GM21381 (cell line): ENCODE measurements at regions not wholly inside any gene's neighbourhood (a gene's known extent, or its start where the extent isn't known, plus 50 kb on each side); places are given as distances from the start of the nearest gene placed in this dataset.
A peak's percentile ranks its signal among the peaks of the same experiment; 100 is the strongest.

Source experiments
- ATAC-seq: cut with Tn5 transposase; IDR thresholded peaks from one replicate; pipeline ENCODE4 v1.9.1; 2021; ENCODE audit warnings: mild to moderate bottlenecking, moderate library complexity; ENCODE audit not compliant: unreplicated experiment

DNA sequence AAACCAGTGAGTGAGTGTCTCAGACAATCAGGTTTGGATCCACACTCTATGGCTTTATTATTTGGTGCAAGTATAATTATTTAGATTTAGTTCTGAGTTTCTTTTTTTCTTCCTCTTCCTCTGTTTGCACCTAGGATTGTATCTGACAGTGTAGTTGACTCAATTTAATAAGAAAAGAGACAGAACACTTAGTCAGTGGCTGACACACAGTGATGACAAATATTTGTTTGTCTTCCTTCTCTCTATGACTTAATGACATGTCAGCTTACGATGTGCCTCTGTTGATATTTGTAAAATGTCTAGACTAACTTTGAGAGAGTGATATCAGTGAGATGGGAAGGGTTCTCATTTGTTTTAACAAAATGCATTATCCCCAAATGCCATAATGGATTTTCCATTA is 129.5 kb upstream of the SLC10A2 start:
- no peak for ATAC-seq

DNA sequence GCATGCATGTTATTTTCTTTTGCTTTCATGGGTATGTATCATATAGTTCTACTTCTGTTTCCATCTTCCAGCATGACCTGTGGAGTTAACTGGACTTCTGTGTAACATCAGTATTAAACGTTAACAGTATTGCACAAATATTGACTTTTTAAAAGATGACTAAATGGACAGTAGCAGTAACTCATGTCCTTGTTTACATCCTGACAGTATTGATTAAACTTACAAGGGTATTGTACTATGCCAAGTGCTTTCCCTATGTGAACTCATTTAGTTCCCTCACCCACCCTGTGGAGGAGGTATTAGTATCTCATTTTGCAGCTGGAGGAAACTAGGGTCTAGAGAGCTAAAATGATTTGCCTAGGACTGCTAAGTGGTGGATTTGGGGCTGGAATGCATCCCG is 128.7 kb upstream of the SLC10A2 start:
- ATAC-seq: no peak

DNA sequence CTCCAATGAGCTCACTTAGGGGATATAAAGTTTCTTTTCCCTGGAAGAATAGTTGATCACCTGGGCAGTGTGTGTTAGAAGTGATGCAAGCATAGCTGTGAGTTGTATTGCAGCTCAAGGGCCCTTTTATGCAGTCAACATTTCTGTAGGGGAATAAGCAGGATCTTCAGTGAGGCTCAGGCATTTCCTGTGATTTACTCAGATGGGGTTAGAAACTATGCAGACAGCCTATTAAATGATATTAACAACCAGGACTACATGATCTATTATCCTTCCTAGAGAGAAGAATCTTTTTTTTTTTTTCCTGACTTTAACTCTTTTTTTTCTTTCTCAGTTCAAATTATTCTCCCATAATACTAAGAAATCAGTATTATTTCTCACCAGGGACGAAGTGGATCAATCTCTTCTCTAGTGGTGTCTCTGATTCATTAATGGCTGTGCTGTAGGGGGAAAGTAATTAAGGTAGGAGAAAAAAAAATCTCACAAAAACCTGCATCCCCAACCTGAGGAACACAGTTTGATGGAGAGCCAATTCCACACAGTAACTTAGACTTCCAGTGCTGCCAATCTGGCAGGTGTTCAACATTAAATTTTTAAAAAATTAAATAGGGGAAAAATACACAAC is 126.4 kb upstream of the SLC10A2 start:
- no peak for ATAC-seq

DNA sequence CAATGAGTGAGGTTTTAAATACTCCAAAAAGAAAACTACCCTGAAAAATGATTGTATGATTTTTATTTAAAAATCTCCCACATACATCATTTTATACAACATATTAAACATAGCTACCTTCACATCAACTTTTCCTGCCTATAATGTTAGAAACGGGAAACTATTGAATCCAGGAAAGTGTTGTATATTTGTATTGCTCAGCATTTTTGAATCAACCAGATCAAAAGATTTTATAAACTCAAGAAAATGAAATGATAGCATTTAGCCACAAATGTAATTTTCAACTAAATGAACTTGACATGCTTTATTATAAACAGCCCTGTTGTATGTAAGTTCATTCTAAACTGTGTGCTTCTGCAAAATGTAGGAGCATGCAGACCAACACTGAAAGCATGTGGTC is 124.6 kb upstream of the SLC10A2 start:
- ATAC-seq: no peak

DNA sequence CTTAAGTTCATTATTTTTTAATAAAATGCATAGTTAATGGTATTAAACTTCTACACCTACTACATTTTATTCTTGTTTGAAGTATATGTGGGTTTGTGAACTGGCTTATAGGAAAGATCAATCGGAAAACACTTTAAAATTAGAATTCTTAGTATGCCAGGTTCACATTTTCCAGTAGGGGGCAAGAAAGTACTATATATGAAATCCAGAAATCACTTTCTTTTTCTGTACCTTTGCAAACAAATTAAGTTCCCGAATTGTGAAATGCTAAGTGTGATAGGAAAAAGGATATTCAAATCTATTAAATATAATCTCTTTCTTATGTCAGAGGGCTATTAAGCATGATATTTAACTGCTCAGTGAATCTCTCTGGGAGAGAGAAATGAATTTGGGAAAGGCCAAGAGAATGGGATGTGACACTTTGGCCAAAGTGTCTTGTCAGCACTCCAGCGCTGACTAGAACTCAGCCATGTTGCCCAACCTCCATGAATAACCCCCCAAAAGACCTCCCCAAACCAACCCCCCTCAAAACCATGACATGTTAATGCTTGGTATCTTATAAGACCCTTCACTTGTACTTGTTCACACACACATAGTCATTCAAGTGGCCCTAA is 122.6 kb upstream of the SLC10A2 start:
- peak; percentile 53 for ATAC-seq

- ATAC-seq: no peak
Measured at GRCh38 chr13:103187721-103188156, 121.5 kb upstream of the SLC10A2 start.

DNA sequence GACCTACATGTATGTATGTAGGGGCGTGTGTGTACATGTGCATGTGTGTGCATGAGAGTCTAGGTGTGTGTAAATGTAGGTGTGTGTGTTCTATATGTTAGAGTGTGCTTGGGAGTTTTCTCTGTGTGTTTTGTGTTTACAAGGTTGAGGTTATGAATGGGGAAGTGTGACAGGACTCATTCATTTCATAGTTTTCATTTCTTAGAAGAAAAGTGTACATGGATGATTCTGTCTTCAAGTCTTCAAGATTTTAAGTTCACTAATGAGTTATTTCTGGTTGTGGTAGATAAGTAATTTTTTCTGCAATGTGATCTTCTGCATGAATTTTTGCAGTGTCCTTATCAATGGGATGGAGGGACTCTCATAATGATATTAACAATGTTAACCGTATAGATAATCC is 118.2 kb upstream of the SLC10A2 start:
- ATAC-seq: no peak

GRCh38 chr13:103178986-103179943 is 113.0 kb upstream of the SLC10A2 start:
- no peak for ATAC-seq

DNA sequence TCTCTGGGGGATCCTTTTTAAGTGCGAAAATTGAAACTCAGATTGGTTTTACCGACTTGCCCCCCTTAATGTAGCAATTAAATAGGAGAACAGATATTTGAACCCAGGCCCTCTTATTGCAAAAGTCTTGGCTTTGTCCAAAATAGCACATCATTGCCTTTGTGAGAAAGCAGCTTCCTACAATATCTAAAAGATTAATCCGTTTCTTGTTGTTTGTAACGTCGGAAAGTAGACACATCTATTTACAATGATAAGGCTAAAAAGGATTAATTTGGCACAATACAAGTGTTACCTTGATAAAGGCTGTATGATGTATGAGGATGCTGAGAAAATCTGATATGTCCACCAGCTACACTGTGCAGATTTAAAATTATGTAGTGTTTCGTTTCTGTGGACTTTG is 108.7 kb upstream of the SLC10A2 start:
- ATAC-seq: no peak

DNA sequence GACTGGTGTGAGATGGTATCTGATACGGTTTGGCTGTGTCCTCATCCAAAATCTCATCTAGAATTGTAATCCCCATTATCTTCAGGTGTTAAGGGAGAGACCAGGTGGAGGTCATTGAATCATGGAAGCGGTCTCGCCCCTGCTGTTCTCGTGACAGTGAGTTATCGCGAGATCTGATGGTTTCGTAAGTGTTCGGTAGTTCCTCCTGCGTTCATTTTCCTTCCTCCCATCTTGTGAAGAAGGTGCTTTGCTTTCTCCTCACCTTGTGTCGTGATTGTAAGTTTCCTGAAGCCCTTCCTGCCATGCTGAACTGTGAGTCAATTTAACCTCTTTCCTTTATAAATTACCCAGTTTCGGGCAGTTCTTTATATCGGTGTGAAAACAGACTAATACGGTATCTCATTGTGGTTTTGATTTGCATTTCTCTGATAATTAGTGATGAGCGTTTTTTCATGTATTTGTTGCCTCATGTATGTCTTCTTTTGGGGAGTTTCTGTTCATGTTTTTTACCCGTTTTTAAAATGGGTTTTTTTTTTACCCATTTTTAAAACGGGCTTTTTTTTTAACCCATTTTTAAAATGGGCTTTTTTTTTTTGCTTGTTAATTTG is 102.8 kb upstream of the SLC10A2 start:
- no peak for ATAC-seq

GRCh38 chr13:103164251-103164650 is 98.0 kb upstream of the SLC10A2 start:
- ATAC-seq: no peak

DNA sequence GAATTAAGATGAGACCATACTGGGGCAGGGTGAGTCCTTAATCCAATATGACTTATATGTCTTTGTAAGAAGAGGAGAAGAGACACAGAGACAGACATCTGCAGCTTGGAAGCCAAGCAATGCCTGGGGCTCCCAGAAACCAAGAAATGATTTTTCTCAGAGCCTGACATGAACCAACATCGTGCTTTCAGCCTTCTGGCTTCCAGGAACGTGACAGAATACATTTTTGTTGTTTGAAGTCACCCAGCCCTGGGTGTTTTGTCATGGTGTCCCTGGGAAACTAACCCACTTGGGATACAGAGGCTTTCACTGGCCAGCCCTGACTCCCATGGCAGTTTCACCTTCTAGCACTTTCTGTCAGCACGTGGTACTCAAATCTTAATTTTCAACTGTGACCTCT is 95.3 kb upstream of the SLC10A2 start:
- no peak for ATAC-seq

- ATAC-seq: no peak
Measured at GRCh38 chr13:103157434-103158145, 91.4 kb upstream of the SLC10A2 start.

DNA sequence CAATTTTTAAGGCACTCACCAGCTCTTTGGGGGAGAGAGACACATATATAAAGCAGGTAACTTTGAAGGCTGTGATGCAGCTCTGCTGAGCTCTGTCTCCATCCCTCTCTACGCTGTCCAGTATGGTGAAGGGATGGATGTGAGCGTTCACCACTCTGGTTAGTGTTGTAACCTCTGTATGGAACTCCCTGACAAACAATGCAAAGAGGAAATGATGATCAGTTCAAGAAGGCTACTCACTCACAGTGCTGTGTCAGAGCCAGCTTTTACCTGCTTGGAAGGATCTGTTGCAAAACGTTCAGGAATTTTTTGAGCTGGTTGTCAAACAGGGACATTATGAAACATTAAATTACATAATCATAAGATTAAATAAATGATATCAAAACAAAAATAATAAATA is 90.8 kb upstream of the SLC10A2 start:
- no peak for ATAC-seq

DNA sequence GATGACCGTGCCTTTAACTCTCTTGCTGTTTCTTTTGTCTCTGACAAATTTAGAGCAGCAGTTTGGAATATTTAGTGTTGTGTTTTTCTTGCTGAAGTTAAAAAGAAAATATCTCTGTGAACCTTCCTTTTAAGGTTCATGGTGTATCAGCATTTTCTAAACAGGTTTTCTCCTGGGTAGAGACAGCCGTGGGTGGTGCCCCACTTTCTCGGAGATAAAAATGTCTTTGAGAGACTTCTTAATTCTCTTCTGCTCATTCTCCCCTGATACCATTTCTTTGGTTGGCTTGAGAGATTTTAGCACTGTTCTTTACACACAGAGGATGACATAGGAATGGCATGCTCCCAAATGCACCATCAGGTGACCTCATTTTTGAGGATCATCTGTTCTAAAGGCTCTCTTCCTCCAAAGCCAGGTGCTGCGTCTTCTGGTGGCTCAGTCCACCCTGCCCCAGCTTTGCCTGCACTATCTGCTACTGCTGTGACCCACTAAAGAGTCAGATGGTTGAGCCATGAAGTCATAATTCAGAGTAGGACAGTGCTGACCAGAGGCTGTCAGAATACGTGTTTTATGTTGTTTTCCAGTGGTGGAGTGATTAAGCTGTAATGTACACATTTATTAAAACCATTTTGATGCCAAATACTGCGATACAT is 90.3 kb upstream of the SLC10A2 start:
- no peak for ATAC-seq

GRCh38 chr13:103153466-103153865 is 87.2 kb upstream of the SLC10A2 start:
- ATAC-seq: no peak

DNA sequence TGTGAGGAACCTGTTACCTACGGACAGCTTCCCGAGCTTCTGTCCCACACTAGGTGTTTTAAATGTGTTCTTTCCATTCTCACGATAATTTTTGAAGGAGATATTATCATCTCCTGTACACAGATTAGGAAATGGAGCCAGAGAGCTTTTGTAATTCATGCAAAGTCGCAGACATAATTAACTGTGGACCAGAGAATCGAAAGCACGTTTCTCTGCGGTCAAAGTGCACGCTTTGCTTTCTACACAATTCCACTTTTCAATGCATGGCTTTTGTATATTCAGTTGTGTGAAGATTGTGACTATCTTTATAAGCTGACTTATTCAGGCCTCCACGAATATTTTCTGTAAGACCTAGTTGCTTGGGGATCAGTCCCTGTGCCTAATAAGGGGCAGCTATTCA is 81.7 kb upstream of the SLC10A2 start:
- no peak for ATAC-seq

DNA sequence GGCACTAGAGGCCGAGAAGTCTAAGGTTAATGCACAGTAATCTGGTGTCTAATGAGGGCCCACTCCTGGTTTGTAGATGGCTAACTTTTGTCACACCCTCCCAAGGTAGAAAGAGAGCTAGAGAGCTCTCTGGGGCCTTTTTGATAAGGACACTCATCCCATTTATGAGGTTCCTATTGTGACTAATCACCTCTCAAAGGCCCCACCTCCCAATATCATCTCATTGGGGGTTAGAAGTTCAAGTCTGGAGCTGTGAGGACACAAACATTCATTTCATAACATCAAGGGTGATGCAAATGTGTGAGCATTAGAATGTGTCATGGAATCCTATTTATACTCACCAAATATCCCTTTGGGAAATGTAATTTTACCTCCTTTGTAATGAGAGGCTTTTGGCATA is 79.2 kb upstream of the SLC10A2 start:
- no peak for ATAC-seq

GRCh38 chr13:103143432-103143831 is 77.2 kb upstream of the SLC10A2 start:
- no peak for ATAC-seq

DNA sequence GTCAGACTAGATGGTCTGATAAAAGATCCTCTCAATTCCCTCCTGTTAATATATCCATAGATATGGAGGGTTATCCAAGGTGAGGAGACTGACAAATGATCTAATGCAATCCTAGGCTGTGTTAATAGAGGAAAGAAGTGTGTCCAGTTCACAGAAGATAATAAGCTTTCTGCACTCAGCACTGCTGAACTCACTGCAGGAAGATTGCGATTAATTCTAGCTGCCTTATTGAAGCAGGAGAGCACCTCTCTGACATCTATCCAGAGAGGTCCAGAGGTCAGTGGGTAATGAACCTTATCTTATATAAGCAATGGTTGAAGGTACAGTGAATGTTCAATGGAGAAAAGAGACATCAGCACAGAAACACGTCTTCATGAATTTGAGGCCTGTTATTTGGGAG is 75.9 kb upstream of the SLC10A2 start:
- ATAC-seq: no peak
